Esophagus (tissue), 2 donors: ENCODE measurements at regions not wholly inside any gene's neighbourhood (a gene's known extent, or its start where the extent isn't known, plus 50 kb on each side); places are given as distances from the start of the nearest gene placed in this dataset.

Source experiments
- H3K27ac ChIP-seq, 2 donors: one replicate each; pipeline ENCODE4 v1.5.1; 2013; ENCODE audit warnings: low read depth in 2 of 2, mild to moderate bottlenecking in 2 of 2, inconsistent platforms in 1 of 2, low read length in 1 of 2, moderate library complexity in 1 of 2
- H3K27me3 ChIP-seq, 2 donors: one replicate each; pipeline ENCODE4 v1.6.1; 2013; ENCODE audit warnings: low read length in 2 of 2, control low read depth in 1 of 2, mild to moderate bottlenecking in 1 of 2; ENCODE audit not compliant: insufficient read depth in 2 of 2, control insufficient read depth in 1 of 2
- H3K36me3 ChIP-seq, 2 donors: one replicate each; pipeline ENCODE4 v1.6.1; 2013; ENCODE audit warnings: low read length in 1 of 2; ENCODE audit not compliant: control insufficient read depth in 2 of 2, insufficient read depth in 2 of 2
- H3K4me1 ChIP-seq, 2 donors: one replicate each; pipeline ENCODE4 v1.6.1; 2013; ENCODE audit warnings: low read length in 1 of 2; ENCODE audit not compliant: control insufficient read depth in 2 of 2, insufficient read depth in 2 of 2
- H3K4me3 ChIP-seq, 2 donors: one replicate each; pipeline ENCODE4 v1.5.1; 2013; ENCODE audit warnings: low read length in 2 of 2, mild to moderate bottlenecking in 2 of 2, low read depth in 1 of 2, moderate library complexity in 1 of 2
- H3K9me3 ChIP-seq, 2 donors: one replicate each; pipeline ENCODE4 v1.6.1; 2013; ENCODE audit warnings: mild to moderate bottlenecking in 2 of 2, low read depth in 1 of 2, low read length in 1 of 2, moderate library complexity in 1 of 2; ENCODE audit not compliant: control insufficient read depth in 2 of 2, insufficient read depth in 1 of 2
- WGBS, 2 donors: extraction: QIAGEN DNeasy Blood & Tissue Kit; methylation state at CpG; one replicate each; pipeline ENCODE4 v1.1.7; 2013; 5-methylcytosine and 5-hydroxymethylcytosine counted together
- donor health status: healthy with polysubstance abuse.
- donor health status: Bipolar disorder and iron deficiency.

- Histone ChIP-seq H3K36me3 (no peaks in the 10 kb centered on the region), H3K27me3 (no peaks in the 10 kb centered on the region), H3K4me3 (no peak overlapping the region), H3K9me3 (peaks cover 3 to 4% of the 10 kb centered on the region in 2 donors), H3K27ac (no peak overlapping the region), H3K4me1 (no peaks in the 10 kb centered on the region)
- 83 to 86% methylated on average over 5 of the region's 5 CpGs for WGBS, 2 donors
Observed at GRCh38 chr9:29928072-29928471, 2354.8 kb upstream of the C9orf72 start.

- Histone ChIP-seq H3K36me3 (no peaks in the 10 kb centered on the region), H3K4me3 (no peak overlapping the region), H3K9me3 (peaks cover 0 to 4% of the 10 kb centered on the region in 2 donors), H3K4me1 (no peaks in the 10 kb centered on the region), H3K27ac (no peak overlapping the region), H3K27me3 (no peaks in the 10 kb centered on the region)
- WGBS, 2 donors, result 81 to 85% methylated on average over 3 of the region's 3 CpGs
Observed at GRCh38 chr9:29939559-29939958, 2366.3 kb upstream of the C9orf72 start.

GRCh38 chr9:29945012-29945411 lies 2371.7 kb upstream of the C9orf72 start:
- no peaks in the 10 kb centered on the region for H3K27me3 ChIP-seq
- H3K4me3 ChIP-seq, result no peak overlapping the region
- 94 to 99% methylated on average over 1 of the region's 1 CpG for WGBS, 2 donors
- no peaks in the 10 kb centered on the region for H3K36me3 ChIP-seq
- H3K27ac ChIP-seq, result no peak overlapping the region
- no peaks in the 10 kb centered on the region for H3K9me3 ChIP-seq
- H3K4me1 ChIP-seq, result no peaks in the 10 kb centered on the region

GRCh38 chr9:29958469-29958868 lies 2385.2 kb upstream of the C9orf72 start:
- H3K9me3 ChIP-seq, result no peaks in the 10 kb centered on the region
- H3K36me3 ChIP-seq, result no peaks in the 10 kb centered on the region
- WGBS, 2 donors, result 56 to 60% methylated on average over 2 of the region's 2 CpGs

GRCh38 chr9:29965834-29966233 lies 2392.6 kb upstream of the C9orf72 start:
- peaks cover 0 to 3% of the 10 kb centered on the region in 2 donors for H3K9me3 ChIP-seq
- H3K36me3 ChIP-seq, result no peaks in the 10 kb centered on the region
- 61 to 65% methylated on average over 6 of the region's 6 CpGs for WGBS, 2 donors
- H3K27me3 ChIP-seq, result no peaks in the 10 kb centered on the region
- no peak overlapping the region for H3K27ac ChIP-seq
- no peak overlapping the region for H3K4me3 ChIP-seq
- H3K4me1 ChIP-seq, result no peaks in the 10 kb centered on the region

More at GRCh38 chr9:29958469-29958868, 2385.2 kb upstream of the C9orf72 start:
- H3K27me3 ChIP-seq, result no peaks in the 10 kb centered on the region
- no peak overlapping the region for H3K27ac ChIP-seq
- H3K4me3 ChIP-seq, result no peak overlapping the region
- H3K4me1 ChIP-seq, result no peaks in the 10 kb centered on the region

GRCh38 chr9:29966247-29966646 lies 2393.0 kb upstream of the C9orf72 start:
- Histone ChIP-seq H3K27ac (no peak overlapping the region), H3K27me3 (no peaks in the 10 kb centered on the region), H3K36me3 (no peaks in the 10 kb centered on the region), H3K9me3 (peaks cover 0 to 3% of the 10 kb centered on the region in 2 donors), H3K4me3 (no peak overlapping the region), H3K4me1 (no peaks in the 10 kb centered on the region)
- WGBS, 2 donors, result 61 to 63% methylated on average over 2 of the region's 2 CpGs

GRCh38 chr9:29968831-29969230 lies 2395.6 kb upstream of the C9orf72 start:
- H3K4me3 ChIP-seq, result no peak overlapping the region
- no peaks in the 10 kb centered on the region for H3K4me1 ChIP-seq
- H3K36me3 ChIP-seq, result no peaks in the 10 kb centered on the region
- no peaks in the 10 kb centered on the region for H3K27me3 ChIP-seq
- 82 to 88% methylated on average over 3 of the region's 3 CpGs for WGBS, 2 donors
- no peak overlapping the region for H3K27ac ChIP-seq
- H3K9me3 ChIP-seq, result peaks cover 0 to 3% of the 10 kb centered on the region in 2 donors

- 80 to 82% methylated on average over 5 of the region's 5 CpGs for WGBS, 2 donors
Observed at GRCh38 chr9:29969408-29969807, 2396.1 kb upstream of the C9orf72 start.

GRCh38 chr9:29969856-29970647 lies 2396.8 kb upstream of the C9orf72 start:
- WGBS, 2 donors, result 90 to 93% methylated on average over 15 of the region's 15 CpGs
- Histone ChIP-seq H3K36me3 (no peaks in the 10 kb centered on the region), H3K27ac (no peak overlapping the region), H3K4me1 (no peaks in the 10 kb centered on the region), H3K27me3 (no peaks in the 10 kb centered on the region), H3K4me3 (no peak overlapping the region), H3K9me3 (peaks cover 0 to 3% of the 10 kb centered on the region in 2 donors)

More at GRCh38 chr9:29969408-29969807, 2396.1 kb upstream of the C9orf72 start:
- Histone ChIP-seq H3K4me1 (no peaks in the 10 kb centered on the region), H3K36me3 (no peaks in the 10 kb centered on the region), H3K27me3 (no peaks in the 10 kb centered on the region), H3K4me3 (no peak overlapping the region), H3K9me3 (peaks cover 0 to 3% of the 10 kb centered on the region in 2 donors), H3K27ac (no peak overlapping the region)

- WGBS, 2 donors, result 79% methylated on average over 1 of the region's 1 CpG
- H3K9me3 ChIP-seq, result peaks cover 0 to 3% of the 10 kb centered on the region in 2 donors
Observed at GRCh38 chr9:29974197-29974596, 2400.9 kb upstream of the C9orf72 start.

More at GRCh38 chr9:29974197-29974596, 2400.9 kb upstream of the C9orf72 start:
- Histone ChIP-seq H3K27me3 (no peaks in the 10 kb centered on the region), H3K4me3 (no peak overlapping the region), H3K36me3 (no peaks in the 10 kb centered on the region), H3K4me1 (no peaks in the 10 kb centered on the region), H3K27ac (no peak overlapping the region)
